RWPE1 (cell line): ENCODE measurements at regions not wholly inside any gene's neighbourhood (a gene's known extent, or its start where the extent isn't known, plus 50 kb on each side); places are given as distances from the start of the nearest gene placed in this dataset.

Experiments
- CTCF ChIA-PET: fragments of 350-600 bp; sonication (Branson Sonifier 250); formaldehyde crosslinking; extraction: SDS; loops from one replicate; lab custom pipeline; 2021; lab: Yijun Ruan, JAX
- POLR2A ChIA-PET: fragments of 400-600 bp; formaldehyde crosslinking; extraction: SDS; loops from one replicate; lab custom pipeline; 2020; ENCODE audit warnings: antibody characterized with exemption; ENCODE audit not compliant: low non-redundant PET; lab: Yijun Ruan, JAX
- DNase-seq: peaks from one replicate; pipeline ENCODE4 v3.0.0; 2012; ENCODE audit warnings: low spot score
- H3K27ac ChIP-seq: fragments of 450-650 bp; 2 replicates; pipeline ENCODE4 v1.5.1; 2017
- CTCF ChIP-seq: fragments of 450-650 bp; conservative IDR thresholded peaks from 2 replicates; pipeline ENCODE4 v1.5.1; 2017; ENCODE audit warnings: low read depth, mild to moderate bottlenecking

- TF ChIP-seq CTCF, result no peak
- H3K27ac ChIP-seq, result no peak overlapping the region
- CTCF ChIA-PET, result interaction anchor here (0.6 kb wide), 1 partner anchor 1342 kb away, joined by 3 read pairs; no protein-coding TSS in a partner anchor
- POLR2A ChIA-PET, result no interaction called here
- DNase-seq, result no peak
Observed at GRCh38 chr16:64475627-64476351, 646.1 kb downstream of the CDH11 start.

GRCh38 chr16:64470916-64471315 lies 650.9 kb downstream of the CDH11 start:
- TF ChIP-seq CTCF, result no peak
- no peak for DNase-seq
- ChIA-PET POLR2A (no interaction called here), CTCF (no interaction called here)
- no peak overlapping the region for H3K27ac ChIP-seq

GRCh38 chr16:64469906-64470702 lies 651.8 kb downstream of the CDH11 start:
- ChIA-PET CTCF (no interaction called here), POLR2A (no interaction called here)
- DNase-seq, result no peak
- TF ChIP-seq CTCF, result no peak
- no peak overlapping the region for H3K27ac ChIP-seq

- no peak for TF ChIP-seq CTCF
- no peak overlapping the region for H3K27ac ChIP-seq
- no peak for DNase-seq
- ChIA-PET CTCF (interaction anchor here (0.6 kb wide), 1 partner anchor 37 kb away, joined by 3 read pairs; no protein-coding TSS in a partner anchor), POLR2A (no interaction called here)
Observed at GRCh38 chr16:64469351-64469750, 652.5 kb downstream of the CDH11 start.

- ChIA-PET POLR2A (no interaction called here), CTCF (no interaction called here)
- H3K27ac ChIP-seq, result no peak overlapping the region
- DNase-seq, result no peak
- TF ChIP-seq CTCF, result no peak
Observed at GRCh38 chr16:64468515-64469090, 653.3 kb downstream of the CDH11 start.

GRCh38 chr16:64459821-64460220 lies 662.0 kb downstream of the CDH11 start:
- ChIA-PET CTCF (interaction anchor here (0.5 kb wide), 1 partner anchor 212 kb away, joined by 4 read pairs; no protein-coding TSS in a partner anchor), POLR2A (no interaction called here)
- no peak overlapping the region for H3K27ac ChIP-seq
- TF ChIP-seq CTCF, result no peak
- no peak for DNase-seq
